ENCODE measurements at regions not wholly inside any gene's neighbourhood (a gene's known extent, or its start where the extent isn't known, plus 50 kb on each side); places are given as distances from the start of the nearest gene placed in this dataset.

GRCh38 chr2:67930156-67930555 is 132.6 kb downstream of the C1D start:
- ATAC-seq (no peak), DNase-seq (no peak)
- no peak overlapping the region for H3K27ac ChIP-seq
- no peaks in the 10 kb centered on the region for H3K9me3 ChIP-seq
- H3K4me1 ChIP-seq = no peaks in the 10 kb centered on the region
- intact Hi-C loops (cut with DNase I) = no loop called here
- 42 to 55% methylated on average over 3 of the region's 3 CpGs for WGBS, 2 donors
- H3K36me3 ChIP-seq = no peaks in the 10 kb centered on the region
- no peak for TF ChIP-seq CTCF (IDR thresholded peaks at IDR 0.05)
- peaks cover 0 to 27% (median 5%) of the 10 kb centered on the region in 7 donors for H3K27me3 ChIP-seq
- H3K4me3 ChIP-seq = no peak overlapping the region

GRCh38 chr2:67936969-67937368 is 125.8 kb downstream of the C1D start:
- DNase-seq = no peak
- TF ChIP-seq CTCF (IDR thresholded peaks at IDR 0.05) = no peak
- WGBS, 2 donors = 93 to 96% methylated on average over 3 of the region's 3 CpGs
- Histone ChIP-seq H3K27ac (no peak overlapping the region), H3K27me3 (no peaks in the 10 kb centered on the region), H3K4me3 (no peak overlapping the region), H3K9me3 (peaks cover 0 to 11% (median 0%) of the 10 kb centered on the region in 11 donors), H3K36me3 (no peaks in the 10 kb centered on the region), H3K4me1 (no peaks in the 10 kb centered on the region)
- intact Hi-C loops (cut with DNase I) = no loop called here
- ATAC-seq = no peak

GRCh38 chr2:67938053-67938452 is 124.8 kb downstream of the C1D start:
- no peak overlapping the region for H3K27ac ChIP-seq
- intact Hi-C loops (cut with DNase I) = no loop called here
- H3K36me3 ChIP-seq = no peaks in the 10 kb centered on the region
- no peak for DNase-seq
- H3K4me1 ChIP-seq = no peaks in the 10 kb centered on the region
- no peak for TF ChIP-seq CTCF (IDR thresholded peaks at IDR 0.05)
- 62 to 64% methylated on average over 2 of the region's 2 CpGs for WGBS, 2 donors
- peaks cover 0 to 19% (median 3%) of the 10 kb centered on the region in 11 donors for H3K9me3 ChIP-seq
- ATAC-seq = no peak
- H3K4me3 ChIP-seq = no peak overlapping the region
- no peaks in the 10 kb centered on the region for H3K27me3 ChIP-seq

GRCh38 chr2:67945056-67945455 is 117.7 kb downstream of the C1D start:
- intact Hi-C loops (cut with DNase I) = no loop called here
- H3K9me3 ChIP-seq = peaks cover 0 to 25% (median 7%) of the 10 kb centered on the region in 11 donors
- ATAC-seq (no peak), DNase-seq (no peak)
- TF ChIP-seq CTCF (IDR thresholded peaks at IDR 0.05) = no peak
- H3K27ac ChIP-seq = no peak overlapping the region
- H3K27me3 ChIP-seq = peaks cover 0 to 3% (median 0%) of the 10 kb centered on the region in 7 donors
- no peaks in the 10 kb centered on the region for H3K36me3 ChIP-seq
- H3K4me1 ChIP-seq = no peaks in the 10 kb centered on the region
- 84% methylated on average over 4 of the region's 4 CpGs for WGBS, 2 donors
- H3K4me3 ChIP-seq = no peak overlapping the region

Measured in heart right ventricle (tissue), 16 donors.